Common myeloid progenitor, CD34-positive (primary cell): ENCODE measurements at regions not wholly inside any gene's neighbourhood (a gene's known extent, or its start where the extent isn't known, plus 50 kb on each side); places are given as distances from the start of the nearest gene placed in this dataset.

ENCODE experiments used
- CTCF ChIA-PET: fragments of 350-600 bp; sonication (Branson Sonifier 250); formaldehyde crosslinking; loops from one replicate; lab custom pipeline; 2021; ENCODE audit warnings: antibody characterized with exemption; lab: Charles Lee
- POLR2A ChIA-PET: fragments of 350-600 bp; sonication (Branson Sonifier 250); formaldehyde crosslinking; loops from one replicate; lab custom pipeline; 2021; ENCODE audit warnings: antibody characterized with exemption; lab: Charles Lee
- DNase-seq, 3 donors: peaks; one replicate each; pipeline versions ENCODE4 v3.0.0 to v3.0.0-alpha.2; 2013
- H3K27ac ChIP-seq, 2 experiments: 1 replicate in 1 of 2; 2 replicates in 1 of 2; pipeline ENCODE4 v1.7.0; 2013; ENCODE audit warnings: inconsistent platforms in 2 of 2, low read length in 2 of 2, mild to moderate bottlenecking in 2 of 2, low read depth in 1 of 2, moderate library complexity in 1 of 2; ENCODE audit not compliant: severe bottlenecking in 2 of 2, insufficient read depth in 1 of 2, poor library complexity in 1 of 2
- H3K27me3 ChIP-seq, 5 experiments: replicated peaks in 2 of 5; 1 replicate in 3 of 5; 2 replicates in 2 of 5; pipeline versions ENCODE4 v1.6.1 to v1.7.0; 2013; ENCODE audit warnings: low read length in 4 of 5, mild to moderate bottlenecking in 2 of 5, moderate library complexity in 2 of 5, inconsistent platforms in 1 of 5; ENCODE audit not compliant: insufficient read depth in 5 of 5, control insufficient read depth in 4 of 5
- H3K36me3 ChIP-seq, 4 experiments: 1 replicate in 2 of 4; 2 replicates in 2 of 4; pipeline versions ENCODE4 v1.6.1 to v1.7.0; 2013; ENCODE audit warnings: low read length in 3 of 4, control low read depth in 1 of 4, mild to moderate bottlenecking in 1 of 4; ENCODE audit not compliant: control insufficient read depth in 4 of 4, insufficient read depth in 4 of 4
- H3K4me1 ChIP-seq, 4 experiments: 1 replicate in 3 of 4; 2 replicates in 1 of 4; pipeline versions ENCODE4 v1.6.1 to v1.7.1; 2013; ENCODE audit warnings: low read length in 3 of 4, mild to moderate bottlenecking in 3 of 4, control low read depth in 1 of 4, inconsistent platforms in 1 of 4, moderate library complexity in 1 of 4; ENCODE audit not compliant: control insufficient read depth in 4 of 4, insufficient read depth in 4 of 4; ENCODE audit errors: control extremely low read depth in 1 of 4
- H3K4me3 ChIP-seq, 7 experiments: 1 replicate in 4 of 7; 2 replicates in 3 of 7; pipeline versions ENCODE4 v1.5.1 to v1.7.0; 2013; ENCODE audit warnings: mild to moderate bottlenecking in 7 of 7, low read length in 6 of 7, moderate library complexity in 6 of 7, inconsistent platforms in 2 of 7, low read depth in 2 of 7, control low read depth in 1 of 7; ENCODE audit not compliant: insufficient read depth in 4 of 7, control insufficient read depth in 1 of 7; ENCODE audit errors: extremely low read depth in 1 of 7
- H3K9me3 ChIP-seq, 5 experiments: 1 replicate in 4 of 5; 2 replicates in 1 of 5; pipeline versions ENCODE4 v1.6.1 to v1.7.1; 2013; ENCODE audit warnings: low read length in 4 of 5, mild to moderate bottlenecking in 2 of 5, inconsistent platforms in 1 of 5, low read depth in 1 of 5, moderate library complexity in 1 of 5; ENCODE audit not compliant: control insufficient read depth in 4 of 5, insufficient read depth in 2 of 5; ENCODE audit errors: control extremely low read depth in 1 of 5
- WGBS: methylation state at CpG from one replicate; pipeline ENCODE4 v1.1.5; 2013; ENCODE audit not compliant: insufficient coverage; 5-methylcytosine and 5-hydroxymethylcytosine counted together

- DNase-seq: no peak
- ChIA-PET POLR2A (no interaction called here), CTCF (no interaction called here)
- H3K9me3 ChIP-seq: no peaks in the 10 kb centered on the region
- no peak overlapping the region for H3K4me3 ChIP-seq
- no peaks in the 10 kb centered on the region for H3K4me1 ChIP-seq
- no peak overlapping the region for H3K27ac ChIP-seq
- WGBS: no CpG with 5 or more reads among the region's 2 CpGs
- no peaks in the 10 kb centered on the region for H3K36me3 ChIP-seq
- H3K27me3 ChIP-seq: no peaks in the 10 kb centered on the region
Observed at GRCh38 chr5:96159043-96159442, 197.4 kb upstream of the ELL2 start.

GRCh38 chr5:96157841-96158291 lies 196.2 kb upstream of the ELL2 start:
- CTCF ChIA-PET: no interaction called here
- POLR2A ChIA-PET: no interaction called here
- H3K36me3 ChIP-seq: no peaks in the 10 kb centered on the region
- H3K9me3 ChIP-seq: no peaks in the 10 kb centered on the region
- no peak overlapping the region for H3K4me3 ChIP-seq
- no peaks in the 10 kb centered on the region for H3K4me1 ChIP-seq
- DNase-seq: no peak
- H3K27ac ChIP-seq: no peak overlapping the region
- H3K27me3 ChIP-seq: no peaks in the 10 kb centered on the region
- 100% methylated on average over 3 of the region's 3 CpGs for WGBS

- CTCF ChIA-PET: no interaction called here
- no peaks in the 10 kb centered on the region for H3K9me3 ChIP-seq
Observed at GRCh38 chr5:96157077-96157780, 195.6 kb upstream of the ELL2 start.

GRCh38 chr5:96155147-96155546 lies 193.5 kb upstream of the ELL2 start:
- Histone ChIP-seq H3K9me3 (no peaks in the 10 kb centered on the region), H3K27me3 (no peaks in the 10 kb centered on the region), H3K27ac (no peak overlapping the region), H3K4me3 (no peak overlapping the region), H3K36me3 (no peaks in the 10 kb centered on the region), H3K4me1 (no peaks in the 10 kb centered on the region)
- WGBS: 100% methylated on average over 1 of the region's 2 CpGs
- DNase-seq: no peak
- POLR2A ChIA-PET: no interaction called here
- CTCF ChIA-PET: no interaction called here

More at GRCh38 chr5:96157077-96157780, 195.6 kb upstream of the ELL2 start:
- DNase-seq: no peak
- no peaks in the 10 kb centered on the region for H3K27me3 ChIP-seq
- 100% methylated on average over 1 of the region's 4 CpGs for WGBS
- no peak overlapping the region for H3K4me3 ChIP-seq
- H3K4me1 ChIP-seq: no peaks in the 10 kb centered on the region
- no peak overlapping the region for H3K27ac ChIP-seq
- POLR2A ChIA-PET: no interaction called here
- H3K36me3 ChIP-seq: no peaks in the 10 kb centered on the region

GRCh38 chr5:96151891-96152290 lies 190.2 kb upstream of the ELL2 start:
- CTCF ChIA-PET: interaction anchor here (1.0 kb wide), 1 partner anchor 185 kb away, joined by 3 read pairs; no protein-coding TSS in a partner anchor

GRCh38 chr5:96150007-96150406 lies 188.4 kb upstream of the ELL2 start:
- ChIA-PET POLR2A (no interaction called here), CTCF (no interaction called here)
- no peak for DNase-seq
- Histone ChIP-seq H3K9me3 (no peaks in the 10 kb centered on the region), H3K4me1 (peaks cover 0 to 6% (median 3%) of the 10 kb centered on the region in 4 experiments), H3K4me3 (no peak overlapping the region), H3K27me3 (no peaks in the 10 kb centered on the region), H3K36me3 (no peaks in the 10 kb centered on the region), H3K27ac (no peak overlapping the region)
- WGBS: 100% methylated on average over 1 of the region's 1 CpG

More at GRCh38 chr5:96151891-96152290, 190.2 kb upstream of the ELL2 start:
- H3K36me3 ChIP-seq: no peaks in the 10 kb centered on the region
- no peak overlapping the region for H3K4me3 ChIP-seq
- POLR2A ChIA-PET: no interaction called here
- 64% methylated on average over 2 of the region's 2 CpGs for WGBS
- H3K4me1 ChIP-seq: peaks cover 0 to under 1% (median 0%) of the 10 kb centered on the region in 4 experiments
- no peaks in the 10 kb centered on the region for H3K9me3 ChIP-seq
- DNase-seq: peak in 2 of 3 donors; percentile 16 to 39
- H3K27me3 ChIP-seq: no peaks in the 10 kb centered on the region
- H3K27ac ChIP-seq: no peak overlapping the region

- Histone ChIP-seq H3K27me3 (no peaks in the 10 kb centered on the region), H3K36me3 (no peaks in the 10 kb centered on the region), H3K4me3 (no peak overlapping the region), H3K27ac (no peak overlapping the region), H3K4me1 (peaks cover 0 to 6% (median 3%) of the 10 kb centered on the region in 4 experiments), H3K9me3 (no peaks in the 10 kb centered on the region)
- no CpG with 5 or more reads among the region's 1 CpG for WGBS
- DNase-seq: no peak
- ChIA-PET CTCF (no interaction called here), POLR2A (no interaction called here)
Observed at GRCh38 chr5:96149546-96149945, 187.9 kb upstream of the ELL2 start.
